HepG2 (cell line): ENCODE measurements at regions not wholly inside any gene's neighbourhood (a gene's known extent, or its start where the extent isn't known, plus 50 kb on each side); places are given as distances from the start of the nearest gene placed in this dataset.

Experiments used
- ATAC-seq: fragments of 200-7000 bp; cut with Tn5 transposase; 3 replicates; pipeline ENCODE4 v1.9.1; 2020; ENCODE audit warnings: mild to moderate bottlenecking, moderate library complexity
- BruUV-seq: library from RNA; stranded (reverse); fragments of 400-500 nt; replicated peaks from 2 replicates; lab custom pipeline; 2021; lab: Mats Ljungman, UMichigan
- CTCF ChIA-PET: fragments of 300-600 bp; formaldehyde crosslinking; extraction: SDS; loops from one replicate; lab custom pipeline; 2021; ENCODE audit warnings: low total read pairs, inconsistent platforms, low intra/inter-chr PET ratio; lab: Yijun Ruan, JAX
- POLR2A ChIA-PET: fragments of 350-600 bp; sonication (Branson Sonifier 250); formaldehyde crosslinking; loops from one replicate; lab custom pipeline; 2020; ENCODE audit warnings: antibody characterized with exemption, inconsistent platforms; lab: Yijun Ruan, JAX
- DNase-seq: peaks from one replicate; pipeline ENCODE4 v3.0.0-alpha.2; 2015; ENCODE audit warnings: low spot score
- FAIRE-seq: peaks from 3 replicates; lab custom pipeline; 2011; peaks lifted over from hg19 to GRCh38; lab: Jason Lieb, UNC
- H2AFZ ChIP-seq: one replicate; pipeline ENCODE4 v1.6.1; 2011; ENCODE audit warnings: low read length, inconsistent platforms
- H3K27ac ChIP-seq: fragments of 300-600 bp; 3 replicates; pipeline ENCODE4 v1.8.0; 2011; ENCODE audit warnings: mixed run types, mild to moderate bottlenecking, mixed read lengths, low read length, inconsistent platforms; ENCODE audit not compliant: insufficient read depth; ENCODE audit errors: extremely low read length
- H3K27me3 ChIP-seq, 2 experiments: fragments of 200-600 bp in 1 of 2; 2 replicates in 1 of 2; 3 replicates in 1 of 2; pipeline versions ENCODE4 v1.6.0 to v1.8.0; 2011; ENCODE audit warnings: low read length in 2 of 2, mild to moderate bottlenecking in 2 of 2, moderate library complexity in 2 of 2, inconsistent platforms in 1 of 2; ENCODE audit not compliant: insufficient read depth in 2 of 2, control insufficient read depth in 1 of 2
- H3K36me3 ChIP-seq, 2 experiments: fragments of 200-600 bp in 1 of 2; replicated peaks in 1 of 2; 2 replicates in 1 of 2; 3 replicates in 1 of 2; pipeline versions ENCODE4 v1.5.1 to v1.8.0; 2011; ENCODE audit warnings: low read length in 2 of 2, inconsistent platforms in 1 of 2; ENCODE audit not compliant: insufficient read depth in 2 of 2, control insufficient read depth in 1 of 2
- H3K4me1 ChIP-seq: 2 replicates; pipeline ENCODE4 v1.5.1; 2012; ENCODE audit warnings: low read length, inconsistent platforms; ENCODE audit not compliant: insufficient read depth
- H3K4me2 ChIP-seq: 2 replicates; pipeline ENCODE4 v1.6.0; 2011; ENCODE audit warnings: low read depth, low read length, inconsistent platforms
- H3K4me3 ChIP-seq, 3 experiments: fragments of 200-600 bp in 1 of 3; sonication (generic), shearing (Covaris generic) in 1 of 3; replicated peaks in 1 of 3; 2 replicates each; pipeline ENCODE4 v1.5.1; 2011 to 2016; ENCODE audit warnings: low read length in 3 of 3, inconsistent platforms in 2 of 3, low read depth in 2 of 3, mild to moderate bottlenecking in 2 of 3, control low read depth in 1 of 3, mixed read lengths in 1 of 3; ENCODE audit not compliant: insufficient read depth in 1 of 3
- H3K79me2 ChIP-seq: one replicate; pipeline ENCODE4 v1.6.1; 2011; ENCODE audit warnings: low read length, inconsistent platforms; ENCODE audit not compliant: insufficient read depth
- H3K9ac ChIP-seq: 2 replicates; pipeline ENCODE4 v1.6.0; 2011; ENCODE audit warnings: mild to moderate bottlenecking, low read depth, low read length, inconsistent platforms; ENCODE audit not compliant: insufficient read depth
- H3K9me3 ChIP-seq: 2 replicates; pipeline ENCODE4 v1.5.1; 2012; ENCODE audit warnings: mild to moderate bottlenecking, low read length
- H4K20me1 ChIP-seq: 2 replicates; pipeline ENCODE4 v1.6.0; 2011; ENCODE audit warnings: inconsistent platforms, mild to moderate bottlenecking, low read length, moderate library complexity; ENCODE audit not compliant: insufficient read depth
- ASH2L ChIP-seq: fragments of 300-600, 200-600 bp; sonication (generic); IDR thresholded peaks from 2 replicates; pipeline ENCODE4 v1.7.0; 2017; ENCODE audit warnings: low read depth, mild to moderate bottlenecking, moderate library complexity, mixed read lengths, low read length; ENCODE audit not compliant: insufficient read length
- ATF5 ChIP-seq: sonication (generic); formaldehyde crosslinking; IDR thresholded peaks from 2 replicates; pipeline ENCODE4 v1.4.0; 2020; ENCODE audit warnings: mild to moderate bottlenecking, low read depth, missing genetic modification reagents
- DRAP1 ChIP-seq: IDR thresholded peaks from 2 replicates; pipeline ENCODE4 v1.6.1; 2016; ENCODE audit warnings: missing genetic modification reagents, missing compliant biosample characterization
- KDM5A ChIP-seq: fragments of 200-600 bp; sonication (generic); IDR thresholded peaks from 2 replicates; pipeline ENCODE4 v1.7.0; 2018; ENCODE audit warnings: antibody characterized with exemption, mild to moderate bottlenecking, low read length, borderline replicate concordance
- NFE2 ChIP-seq: sonication (generic); formaldehyde crosslinking; IDR thresholded peaks from 2 replicates; pipeline ENCODE4 v1.4.0; 2020; ENCODE audit warnings: missing genetic modification reagents
- PBX3 ChIP-seq: sonication (generic); formaldehyde crosslinking; IDR thresholded peaks from 2 replicates; pipeline ENCODE4 v1.8.1; 2023; ENCODE audit warnings: missing genetic modification reagents, inconsistent platforms, borderline replicate concordance
- TBL1XR1 ChIP-seq: fragments of 150-350 bp; IDR thresholded peaks from 2 replicates; pipeline ENCODE4 v1.6.1; 2014; ENCODE audit warnings: borderline replicate concordance, low read length; ENCODE audit not compliant: partially characterized antibody
- TFDP1 ChIP-seq: IDR thresholded peaks from 2 replicates; pipeline ENCODE4 v1.6.1; 2016; ENCODE audit warnings: missing compliant biosample characterization, missing genetic modification reagents, borderline replicate concordance
- ZHX2 ChIP-seq, 2 experiments: sonication (generic) in 1 of 2; formaldehyde crosslinking in 1 of 2; IDR thresholded peaks; 2 replicates each; pipeline versions ENCODE4 v1.6.1 to v1.9.0; 2014 to 2022; ENCODE audit warnings: antibody characterized with exemption in 1 of 2, borderline replicate concordance in 1 of 2, inconsistent platforms in 1 of 2, low read depth in 1 of 2, missing genetic modification reagents in 1 of 2
- ZNF512B ChIP-seq: sonication (generic); formaldehyde crosslinking; IDR thresholded peaks from 2 replicates; pipeline ENCODE4 v1.5.1; 2020; ENCODE audit warnings: missing genetic modification reagents, mild to moderate bottlenecking, borderline replicate concordance
- ZNF792 ChIP-seq: IDR thresholded peaks from 2 replicates; pipeline ENCODE4 v1.6.1; 2016
- WGBS: methylation state at CpG from one replicate; pipeline ENCODE4 v1.1.6; 2017; ENCODE audit warnings: low lambda C conversion rate; 5-methylcytosine and 5-hydroxymethylcytosine counted together
- in situ Hi-C: cut with HindIII; loops from 2 replicates; pipeline ENCODE4 v1.10.0; 2017; ENCODE audit warnings: low pct_unique_long_range_greater_than_20kb; ENCODE audit not compliant: extremely low pct_ligation_motif_present
- intact Hi-C: fragments of 100-400 bp; cut with micrococcal nuclease; formaldehyde crosslinking; loops from one replicate; pipeline ENCODE4 v1.10.0; 2022; ENCODE audit not compliant: unreplicated experiment

- Histone ChIP-seq H3K27ac (no peak overlapping the region), H2AFZ (no peak overlapping the region), H3K9me3 (no peaks in the 10 kb centered on the region), H3K36me3 (peaks cover 0 to 3% of the 10 kb centered on the region in 2 experiments; a peak in 1 of 5 replicates), H4K20me1 (no peaks in the 10 kb centered on the region; the same call in 1 of the 2 replicates), H3K9ac (no peak overlapping the region), H3K4me1 (peaks cover 38% of the 10 kb centered on the region), H3K27me3 (no peaks in the 10 kb centered on the region), H3K4me3 (no peak overlapping the region), H3K4me2 (no peak overlapping the region), H3K79me2 (peaks cover 74% of the 10 kb centered on the region)
- in situ Hi-C loops (no loop called here), intact Hi-C loops (no loop called here)
- ATAC-seq (no peak), DNase-seq (no peak), FAIRE-seq (no peak)
- BruUV-seq, result no TSS peak
- 96% methylated on average over 5 of the region's 5 CpGs for WGBS
- ChIA-PET CTCF (no interaction called here), POLR2A (interaction anchor here (3.0 kb wide), 1 partner anchor 34 kb away, joined by 10 read pairs; no protein-coding TSS in a partner anchor)
- no peak for TF ChIP-seq ZHX2 (IDR thresholded peaks at IDR 0.05; ENCODE audit: low read depth)
- no peak for TF ChIP-seq ZHX2 (CRISPR knock-in tag; IDR thresholded peaks at IDR 0.05; ENCODE audit: borderline replicate concordance)
- no peak for TF ChIP-seq ATF5 (CRISPR knock-in tag)
- TF ChIP-seq ASH2L, result no peak
- TF ChIP-seq ZNF512B (CRISPR knock-in tag), result no peak
- no peak for TF ChIP-seq NFE2 (CRISPR knock-in tag)
- no peak for TF ChIP-seq TBL1XR1
- TF ChIP-seq ZNF792 (CRISPR knock-in tag), result no peak
- TF ChIP-seq PBX3 (CRISPR knock-in tag), result no peak
- no peak for TF ChIP-seq TFDP1 (CRISPR knock-in tag)
- TF ChIP-seq KDM5A, result no peak
- TF ChIP-seq DRAP1 (CRISPR knock-in tag), result no peak
Measured at GRCh38 chr13:50090211-50090610, 75.0 kb downstream of the KCNRG start.
